ENCODE measurements at regions not wholly inside any gene's neighbourhood (a gene's known extent, or its start where the extent isn't known, plus 50 kb on each side); places are given as distances from the start of the nearest gene placed in this dataset.

GRCh38 chr18:67043276-67043675 lies 439.4 kb upstream of the CDH19 start (continued):
- no peak for TF ChIP-seq ELF4 (CRISPR knock-in tag; IDR thresholded peaks at IDR 0.05; ENCODE audit: low read depth)
- TF ChIP-seq ZNF263 (CRISPR knock-in tag; IDR thresholded peaks at IDR 0.05; ENCODE audit: low read depth), result no peak

- Mint-ChIP-seq H3K27me3 (ENCODE audit: low read depth) (no peaks in the 10 kb centered on the region), H3K9me3 (peaks cover 11% of the 10 kb centered on the region), H3K27ac (no peak overlapping the region), H3K4me3 (no peak overlapping the region), H3K36me3 (no peaks in the 10 kb centered on the region), H3K4me1 (peaks cover 8% of the 10 kb centered on the region)
- ATAC-seq, result no peak
- CTCF ChIA-PET, result no interaction called here
- TF ChIP-seq NFYB (CRISPR knock-in tag; conservative IDR thresholded peaks at IDR 0.05; ENCODE audit: low read depth), result no peak
- no peak for TF ChIP-seq STAT6 (CRISPR knock-in tag; conservative IDR thresholded peaks at IDR 0.05; ENCODE audit: low read depth)
- TF ChIP-seq PREB (CRISPR knock-in tag; IDR thresholded peaks at IDR 0.05; ENCODE audit: borderline replicate concordance), result no peak
- TF ChIP-seq ARID4B (CRISPR knock-in tag; IDR thresholded peaks at IDR 0.05; ENCODE audit: borderline replicate concordance), result no peak
- no peak for TF ChIP-seq IRF2 (CRISPR knock-in tag; IDR thresholded peaks at IDR 0.05; ENCODE audit: borderline replicate concordance, low read depth)
- no peak for TF ChIP-seq AFF4 (CRISPR knock-in tag; IDR thresholded peaks at IDR 0.05; ENCODE audit: borderline replicate concordance)
- no peak for TF ChIP-seq ZNF416 (CRISPR knock-in tag; IDR thresholded peaks at IDR 0.05)
- TF ChIP-seq GRHL2 (CRISPR knock-in tag; IDR thresholded peaks at IDR 0.05; ENCODE audit: insufficient replicate concordance, severe bottlenecking), result no peak
- no peak for TF ChIP-seq ZNF396 (CRISPR knock-in tag; IDR thresholded peaks at IDR 0.05; ENCODE audit: borderline replicate concordance)
- TF ChIP-seq E2F4 (CRISPR knock-in tag; IDR thresholded peaks at IDR 0.05; ENCODE audit: borderline replicate concordance, low read depth), result no peak
- DNase-seq (ENCODE audit: low spot score), result no peak
- POLR2A ChIA-PET, result no interaction called here
These were observed 437.4 kb upstream of the CDH19 start for GRCh38 chr18:67041334-67041733.
